ENCODE measurements at regions not wholly inside any gene's neighbourhood (a gene's known extent, or its start where the extent isn't known, plus 50 kb on each side); places are given as distances from the start of the nearest gene placed in this dataset.

DNA sequence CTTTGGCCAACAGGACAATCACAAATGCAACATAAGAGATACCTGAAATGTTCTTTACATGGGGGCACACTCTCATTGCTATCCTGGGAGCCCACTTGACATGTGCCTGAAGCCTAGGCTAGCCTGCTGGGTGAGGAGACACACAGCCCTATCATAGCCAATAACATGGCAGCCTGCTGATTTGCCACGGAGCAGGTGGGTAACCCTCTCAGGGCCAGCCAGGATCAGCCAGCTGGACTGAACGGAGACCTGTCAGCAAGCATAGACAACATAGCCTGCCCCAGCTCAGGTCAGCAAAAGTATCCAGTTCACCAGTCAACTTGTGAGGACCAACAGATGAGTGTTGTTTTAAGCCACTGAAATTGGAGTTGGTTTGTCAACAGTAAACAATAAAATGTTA, 566.5 kb downstream of the DCDC2C start:
- no peak overlapping the region for H3K9ac ChIP-seq (ENCODE audit: insufficient read length)
- no peak for DNase-seq (ENCODE audit: low read depth, low spot score)
- H3K4me3 ChIP-seq = no peak overlapping the region
- H3K27ac ChIP-seq = no peak overlapping the region
- TF ChIP-seq FOXP2 (optimal IDR thresholded peaks at IDR 0.05; ENCODE audit: control extremely low read depth, extremely low read length, insufficient read depth) (no peak), POLR2AphosphoS5 (IDR thresholded peaks at IDR 0.05; ENCODE audit: borderline replicate concordance, low read depth, low read length) (no peak), EZH2 (IDR thresholded peaks at IDR 0.05) (no peak)
- H3K9me3 ChIP-seq (ENCODE audit: low read depth, low read length) = no peaks in the 10 kb centered on the region
- H3K36me3 ChIP-seq (ENCODE audit: insufficient read depth, low read length) = no peaks in the 10 kb centered on the region

DNA sequence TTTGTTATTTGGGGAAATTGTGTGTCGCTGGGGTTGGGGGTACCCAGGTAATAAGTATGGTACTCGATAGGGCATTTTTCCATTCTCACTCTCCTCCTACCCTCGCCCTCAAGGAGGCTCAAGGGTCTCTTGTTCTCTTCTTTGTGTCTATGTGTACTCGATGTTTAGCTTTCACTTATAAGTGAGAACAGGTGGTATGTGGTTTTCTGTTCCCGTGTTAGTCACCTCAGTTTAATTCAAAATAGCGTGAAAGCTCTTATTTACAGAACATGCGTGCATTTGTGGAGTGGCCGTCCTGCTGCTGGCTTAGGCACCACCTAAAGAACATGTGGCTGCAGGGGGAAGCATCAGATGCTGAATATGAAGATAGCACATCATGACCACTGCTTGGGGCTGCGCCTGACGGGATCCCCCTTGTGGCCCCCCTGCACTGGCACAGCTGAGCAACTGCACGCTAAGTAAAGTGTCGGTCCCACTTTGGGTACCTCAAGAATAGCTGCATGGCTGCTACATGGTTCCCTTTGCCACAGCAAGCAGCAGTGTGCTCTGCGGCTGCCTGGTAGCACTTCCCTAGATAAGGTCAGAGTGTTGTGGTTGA, 569.0 kb downstream of the DCDC2C start:
- no peak overlapping the region for H3K4me3 ChIP-seq
- no peak for DNase-seq (ENCODE audit: low read depth, low spot score)
- TF ChIP-seq FOXP2 (optimal IDR thresholded peaks at IDR 0.05; ENCODE audit: control extremely low read depth, extremely low read length, insufficient read depth) (no peak), POLR2AphosphoS5 (IDR thresholded peaks at IDR 0.05; ENCODE audit: borderline replicate concordance, low read depth, low read length) (no peak), EZH2 (IDR thresholded peaks at IDR 0.05) (no peak)

DNA sequence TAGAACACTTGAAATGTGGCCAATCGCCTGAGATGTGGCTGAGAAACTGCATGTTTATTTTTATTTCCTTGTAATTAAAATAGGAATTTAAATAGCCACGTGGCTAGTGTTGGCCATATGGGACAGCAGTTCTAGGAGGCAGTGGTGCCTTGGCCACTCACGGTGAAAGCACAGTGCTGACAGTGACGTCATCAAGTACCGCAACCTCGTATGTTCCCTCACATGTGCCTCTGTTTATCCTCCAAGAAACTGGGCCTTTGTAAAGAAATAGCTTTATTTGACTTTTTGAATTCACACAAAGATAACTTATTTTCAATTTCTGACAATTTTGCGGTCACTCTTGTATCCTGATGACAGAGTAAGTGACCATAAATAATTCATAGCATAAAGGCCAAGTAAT, 575.0 kb downstream of the DCDC2C start:
- TF ChIP-seq POLR2AphosphoS5 (IDR thresholded peaks at IDR 0.05; ENCODE audit: borderline replicate concordance, low read depth, low read length) (no peak), FOXP2 (optimal IDR thresholded peaks at IDR 0.05; ENCODE audit: control extremely low read depth, extremely low read length, insufficient read depth) (no peak), EZH2 (IDR thresholded peaks at IDR 0.05) (no peak)
- no peaks in the 10 kb centered on the region for H3K9me3 ChIP-seq (ENCODE audit: low read depth, low read length)
- no peak overlapping the region for H3K9ac ChIP-seq (ENCODE audit: insufficient read length)
- DNase-seq (ENCODE audit: low read depth, low spot score) = no peak
- no peak overlapping the region for H3K4me3 ChIP-seq
- H3K27ac ChIP-seq = no peak overlapping the region
- no peaks in the 10 kb centered on the region for H3K36me3 ChIP-seq (ENCODE audit: insufficient read depth, low read length)

More for the DNA sequence above, 569.0 kb downstream of the DCDC2C start:
- Histone ChIP-seq H3K36me3 (ENCODE audit: insufficient read depth, low read length) (no peaks in the 10 kb centered on the region), H3K9ac (ENCODE audit: insufficient read length) (no peak overlapping the region), H3K9me3 (ENCODE audit: low read depth, low read length) (no peaks in the 10 kb centered on the region), H3K27ac (no peak overlapping the region)

DNA sequence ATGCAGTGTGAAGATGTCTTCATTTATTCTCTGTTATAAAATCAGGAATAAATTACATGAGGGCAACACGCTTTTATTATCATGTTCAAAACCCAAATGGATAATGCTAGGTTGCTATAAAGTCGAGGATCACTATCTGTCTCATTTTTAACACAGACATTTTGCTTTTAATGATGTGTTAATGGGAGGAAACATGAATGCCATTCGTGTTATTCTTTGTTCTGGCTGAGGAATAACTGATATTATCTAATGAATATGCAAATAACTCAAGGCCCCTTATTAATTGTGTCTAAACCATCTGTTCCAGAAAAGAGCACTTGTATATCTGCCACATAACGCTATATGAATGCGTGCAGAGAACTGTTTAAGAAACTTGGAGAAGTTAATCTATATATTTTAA, 576.1 kb downstream of the DCDC2C start:
- H3K9me3 ChIP-seq (ENCODE audit: low read depth, low read length) = no peaks in the 10 kb centered on the region
- DNase-seq (ENCODE audit: low read depth, low spot score) = no peak
- H3K36me3 ChIP-seq (ENCODE audit: insufficient read depth, low read length) = no peaks in the 10 kb centered on the region
- H3K4me3 ChIP-seq = no peak overlapping the region
- H3K27ac ChIP-seq = no peak overlapping the region
- no peak for TF ChIP-seq POLR2AphosphoS5 (IDR thresholded peaks at IDR 0.05; ENCODE audit: borderline replicate concordance, low read depth, low read length)
- no peak for TF ChIP-seq FOXP2 (optimal IDR thresholded peaks at IDR 0.05; ENCODE audit: control extremely low read depth, extremely low read length, insufficient read depth)
- TF ChIP-seq EZH2 (IDR thresholded peaks at IDR 0.05) = no peak
- H3K9ac ChIP-seq (ENCODE audit: insufficient read length) = no peak overlapping the region

DNA sequence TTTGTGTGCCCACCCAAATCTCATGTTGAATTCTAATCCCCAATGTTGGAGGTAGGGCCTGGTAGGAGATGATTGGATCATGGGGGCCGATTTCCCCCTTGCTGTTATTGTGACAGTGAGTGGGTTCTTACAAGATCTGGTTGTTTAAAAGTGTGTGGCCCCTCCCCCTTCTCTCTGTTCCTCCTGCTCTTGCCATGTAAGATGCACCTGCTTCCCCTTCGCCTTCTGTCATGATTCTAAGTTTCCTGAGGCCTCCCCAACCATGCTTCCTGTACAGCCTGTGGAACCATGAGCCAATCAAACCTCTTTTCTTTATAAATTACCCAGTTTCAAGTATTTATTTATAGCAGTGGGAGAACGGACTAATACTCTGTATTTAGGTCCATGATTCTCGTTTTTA, 588.1 kb downstream of the DCDC2C start:
- H3K36me3 ChIP-seq (ENCODE audit: insufficient read depth, low read length) = no peaks in the 10 kb centered on the region
- no peak overlapping the region for H3K9ac ChIP-seq (ENCODE audit: insufficient read length)
- no peak for DNase-seq (ENCODE audit: low read depth, low spot score)
- no peak for TF ChIP-seq FOXP2 (optimal IDR thresholded peaks at IDR 0.05; ENCODE audit: control extremely low read depth, extremely low read length, insufficient read depth)
- no peak for TF ChIP-seq EZH2 (IDR thresholded peaks at IDR 0.05)
- no peak for TF ChIP-seq POLR2AphosphoS5 (IDR thresholded peaks at IDR 0.05; ENCODE audit: borderline replicate concordance, low read depth, low read length)
- no peaks in the 10 kb centered on the region for H3K9me3 ChIP-seq (ENCODE audit: low read depth, low read length)
- no peak overlapping the region for H3K27ac ChIP-seq
- H3K4me3 ChIP-seq = no peak overlapping the region

DNA sequence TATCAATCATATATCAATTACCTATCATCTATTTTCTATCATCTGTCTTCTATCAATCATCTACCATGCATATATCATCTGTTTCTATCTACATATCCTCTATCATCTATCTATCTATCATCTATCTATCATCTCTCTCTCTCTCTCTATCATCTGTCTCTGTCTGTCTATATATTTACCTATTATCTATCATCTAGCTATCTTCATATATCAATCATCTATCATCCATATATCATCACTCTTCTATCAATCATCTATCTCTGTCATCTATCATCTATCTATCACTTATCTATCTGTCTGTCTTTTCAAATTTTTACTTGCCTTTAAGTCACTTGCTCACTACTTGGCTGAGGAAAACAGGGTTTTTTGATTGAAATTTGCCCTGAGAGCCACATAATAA, 592.3 kb downstream of the DCDC2C start:
- TF ChIP-seq POLR2AphosphoS5 (IDR thresholded peaks at IDR 0.05; ENCODE audit: borderline replicate concordance, low read depth, low read length) = no peak
- TF ChIP-seq EZH2 (IDR thresholded peaks at IDR 0.05) = no peak
- TF ChIP-seq FOXP2 (optimal IDR thresholded peaks at IDR 0.05; ENCODE audit: control extremely low read depth, extremely low read length, insufficient read depth) = no peak
- H3K4me3 ChIP-seq = no peak overlapping the region
- H3K27ac ChIP-seq = no peak overlapping the region
- no peak for DNase-seq (ENCODE audit: low read depth, low spot score)
- no peak overlapping the region for H3K9ac ChIP-seq (ENCODE audit: insufficient read length)
- H3K9me3 ChIP-seq (ENCODE audit: low read depth, low read length) = no peaks in the 10 kb centered on the region
- H3K36me3 ChIP-seq (ENCODE audit: insufficient read depth, low read length) = no peaks in the 10 kb centered on the region

DNA sequence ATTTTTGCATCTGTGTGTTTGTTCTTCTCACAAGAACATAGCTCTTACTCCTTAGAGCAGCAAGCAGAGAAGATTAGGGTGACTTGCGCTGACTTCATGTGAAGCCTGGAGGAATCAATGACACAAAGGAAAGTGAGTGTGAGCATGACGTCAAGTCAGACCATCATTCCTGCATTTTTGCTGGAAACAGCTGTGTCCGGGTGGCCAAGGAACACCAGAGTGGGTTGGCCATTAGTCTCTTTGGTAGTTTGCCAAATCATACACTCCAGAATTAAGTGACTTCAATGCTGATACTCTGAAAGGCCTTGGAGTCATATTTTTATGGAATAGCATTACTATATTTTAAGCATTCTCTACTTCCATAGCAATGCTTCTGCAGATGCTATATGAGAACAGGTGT, 597.2 kb downstream of the DCDC2C start:
- Histone ChIP-seq H3K27ac (no peak overlapping the region), H3K4me3 (no peak overlapping the region), H3K36me3 (ENCODE audit: insufficient read depth, low read length) (no peaks in the 10 kb centered on the region), H3K9ac (ENCODE audit: insufficient read length) (no peak overlapping the region), H3K9me3 (ENCODE audit: low read depth, low read length) (no peaks in the 10 kb centered on the region)
- no peak for TF ChIP-seq EZH2 (IDR thresholded peaks at IDR 0.05)
- TF ChIP-seq FOXP2 (optimal IDR thresholded peaks at IDR 0.05; ENCODE audit: control extremely low read depth, extremely low read length, insufficient read depth) = no peak
- TF ChIP-seq POLR2AphosphoS5 (IDR thresholded peaks at IDR 0.05; ENCODE audit: borderline replicate concordance, low read depth, low read length) = no peak
- DNase-seq (ENCODE audit: low read depth, low spot score) = no peak

DNA sequence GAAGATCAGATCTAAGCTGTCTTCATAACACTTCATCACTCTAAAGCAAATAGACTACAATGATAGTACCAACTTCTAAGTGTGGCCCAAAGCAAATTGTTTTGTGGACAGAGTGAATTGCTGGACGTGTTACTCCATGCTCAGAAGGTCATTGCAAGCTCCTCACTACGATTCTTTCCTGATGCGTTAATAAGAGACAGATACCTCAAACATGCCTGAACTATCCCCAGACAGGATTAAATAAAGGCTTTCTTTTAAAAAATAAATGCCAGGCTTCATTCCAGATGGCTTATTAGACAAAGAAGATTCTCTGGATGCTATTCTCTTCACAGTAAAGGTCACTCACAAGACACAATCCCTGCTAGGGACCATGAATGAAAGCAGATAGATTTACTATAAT, 621.2 kb downstream of the DCDC2C start:
- TF ChIP-seq POLR2AphosphoS5 (IDR thresholded peaks at IDR 0.05; ENCODE audit: borderline replicate concordance, low read depth, low read length) = no peak
- TF ChIP-seq EZH2 (IDR thresholded peaks at IDR 0.05) = no peak
- TF ChIP-seq FOXP2 (optimal IDR thresholded peaks at IDR 0.05; ENCODE audit: control extremely low read depth, extremely low read length, insufficient read depth) = no peak
- Histone ChIP-seq H3K4me3 (no peak overlapping the region), H3K9ac (ENCODE audit: insufficient read length) (no peak overlapping the region), H3K9me3 (ENCODE audit: low read depth, low read length) (no peaks in the 10 kb centered on the region; the same call in 1 of the 2 replicates), H3K36me3 (ENCODE audit: insufficient read depth, low read length) (no peaks in the 10 kb centered on the region), H3K27ac (no peak overlapping the region)
- no peak for DNase-seq (ENCODE audit: low read depth, low spot score)

DNA sequence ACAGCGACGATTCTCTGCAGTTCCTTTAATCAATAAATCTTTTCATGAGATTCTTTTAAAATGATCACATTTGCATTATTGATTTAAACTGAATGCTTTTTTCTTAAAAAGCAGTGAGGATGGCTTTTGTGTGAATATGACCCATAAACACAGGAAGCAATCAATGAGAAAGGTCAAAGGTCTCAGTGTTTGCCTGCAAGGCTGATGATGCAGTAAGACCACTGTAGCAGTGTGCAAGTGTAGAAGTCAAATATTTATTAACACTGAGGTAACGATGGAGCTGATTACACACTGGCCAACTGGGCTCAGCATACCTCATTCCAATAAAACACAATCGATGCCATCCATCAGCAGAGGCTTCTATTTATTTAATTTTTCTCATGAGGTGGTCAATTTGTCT, 633.5 kb downstream of the DCDC2C start:
- no peak for TF ChIP-seq POLR2AphosphoS5 (IDR thresholded peaks at IDR 0.05; ENCODE audit: borderline replicate concordance, low read depth, low read length)
- no peak for TF ChIP-seq EZH2 (IDR thresholded peaks at IDR 0.05)
- TF ChIP-seq FOXP2 (optimal IDR thresholded peaks at IDR 0.05; ENCODE audit: control extremely low read depth, extremely low read length, insufficient read depth) = no peak
- H3K27ac ChIP-seq = no peak overlapping the region

More for the DNA sequence above, 633.5 kb downstream of the DCDC2C start:
- Histone ChIP-seq H3K9ac (ENCODE audit: insufficient read length) (no peak overlapping the region), H3K9me3 (ENCODE audit: low read depth, low read length) (peaks cover 5% of the 10 kb centered on the region; the same call in 1 of the 2 replicates), H3K36me3 (ENCODE audit: insufficient read depth, low read length) (no peaks in the 10 kb centered on the region), H3K4me3 (no peak overlapping the region)
- DNase-seq (ENCODE audit: low read depth, low spot score) = no peak
